ENCODE measurements at regions not wholly inside any gene's neighbourhood (a gene's known extent, or its start where the extent isn't known, plus 50 kb on each side); places are given as distances from the start of the nearest gene placed in this dataset.

- TF ChIP-seq POLR2A (IDR thresholded peaks at IDR 0.05; ENCODE audit: low read depth, low read length), result no peak
- TF ChIP-seq BHLHE40 (IDR thresholded peaks at IDR 0.05; ENCODE audit: low read depth, low read length), result no peak
- TF ChIP-seq USF2 (IDR thresholded peaks at IDR 0.05; ENCODE audit: low read depth, low read length), result no peak
Observed at GRCh38 chr11:98720951-98721350, 299.8 kb upstream of the CNTN5 start.

Measured in IMR-90 (cell line).